Thoracic aorta (tissue), 2 donors: ENCODE measurements at regions not wholly inside any gene's neighbourhood (a gene's known extent, or its start where the extent isn't known, plus 50 kb on each side); places are given as distances from the start of the nearest gene placed in this dataset.

ENCODE experiments used
- ATAC-seq: fragments of 150-250 bp; one replicate; pipeline ENCODE4 v1.8.0; 2017; ENCODE audit warnings: low read depth; ENCODE audit not compliant: insufficient number of reproducible peaks, low FRiP score
- DNase-seq: peaks from one replicate; pipeline ENCODE4 v3.0.0-alpha.2; 2020; ENCODE audit warnings: low spot score
- H3K27ac ChIP-seq, 2 donors: fragments of 200-600 bp; sonication (generic); 1 replicate in 1 of 2; 2 replicates in 1 of 2; pipeline ENCODE4 v1.5.1; 2016; ENCODE audit warnings: mild to moderate bottlenecking in 2 of 2, moderate library complexity in 2 of 2
- H3K27me3 ChIP-seq: fragments of 200-600 bp; sonication (generic); replicated peaks from 2 replicates; pipeline ENCODE4 v1.6.0; 2016; ENCODE audit warnings: mild to moderate bottlenecking; ENCODE audit not compliant: insufficient read depth
- H3K36me3 ChIP-seq: fragments of 200-600 bp; sonication (generic); one replicate; pipeline ENCODE4 v1.5.1; 2016
- H3K4me1 ChIP-seq, 2 donors: fragments of 200-600 bp; sonication (generic); 1 replicate in 1 of 2; 2 replicates in 1 of 2; pipeline versions ENCODE4 v1.5.1 to v1.6.0; 2016; ENCODE audit warnings: low read depth in 2 of 2, mild to moderate bottlenecking in 1 of 2; ENCODE audit not compliant: control insufficient read depth in 1 of 2
- H3K4me3 ChIP-seq: fragments of 200-600 bp; sonication (generic); 2 replicates; pipeline ENCODE4 v1.5.1; 2016; ENCODE audit warnings: mild to moderate bottlenecking
- H3K9me3 ChIP-seq: fragments of 200-600 bp; sonication (generic); 2 replicates; pipeline ENCODE4 v1.5.1; 2016
- CTCF ChIP-seq: fragments of 200-600 bp; sonication (generic); IDR thresholded peaks from one replicate; pipeline ENCODE4 v1.5.1; 2019; ENCODE audit warnings: antibody characterized with exemption

DNA sequence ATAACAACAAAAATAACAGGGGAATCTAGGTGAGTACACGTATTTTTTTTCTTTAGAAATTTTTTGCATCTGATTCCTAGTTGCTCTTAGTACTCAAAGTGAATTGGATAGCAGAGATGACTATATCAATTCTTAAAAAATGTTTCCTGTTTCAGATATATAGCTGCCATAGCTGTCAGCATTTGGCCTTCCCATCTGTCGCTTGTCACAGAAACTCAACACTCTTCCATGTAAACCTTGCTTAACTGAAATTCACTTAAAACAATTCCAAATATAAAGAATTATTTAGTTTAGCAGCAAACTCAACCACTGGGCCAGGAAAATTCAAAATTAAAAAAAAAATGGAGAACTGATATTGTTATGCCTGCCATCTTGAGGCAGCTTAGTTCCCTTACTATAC, 807.5 kb downstream of the IGSF11 start:
- no peak for TF ChIP-seq CTCF
- H3K4me3 ChIP-seq = no peak overlapping the region
- H3K4me1 ChIP-seq = no peaks in the 10 kb centered on the region
- no peaks in the 10 kb centered on the region for H3K27me3 ChIP-seq
- no peaks in the 10 kb centered on the region for H3K9me3 ChIP-seq
- H3K36me3 ChIP-seq = no peaks in the 10 kb centered on the region
- ATAC-seq = no peak
- H3K27ac ChIP-seq = no peak overlapping the region
- no peak for DNase-seq

DNA sequence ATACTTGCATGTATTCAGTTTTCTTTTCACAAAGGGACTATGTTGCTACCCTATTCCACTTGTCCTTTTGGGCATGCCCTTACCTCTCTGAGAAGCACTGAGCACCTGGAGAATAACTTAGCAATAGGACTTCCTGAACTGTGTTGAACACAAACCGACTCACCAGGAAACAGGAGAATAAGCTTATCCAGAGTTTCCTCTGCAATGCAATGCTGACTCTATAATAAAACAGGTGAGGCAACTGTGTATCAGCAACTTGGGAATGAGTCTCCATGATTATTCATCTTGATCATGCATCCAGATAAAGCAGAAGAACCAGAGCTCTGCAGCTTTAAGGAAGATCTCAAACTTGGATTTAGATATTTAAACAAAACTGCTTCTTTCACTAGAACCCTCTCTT, 806.5 kb downstream of the IGSF11 start:
- TF ChIP-seq CTCF = no peak
- DNase-seq (no peak), ATAC-seq (no peak)
- H3K36me3 ChIP-seq = no peaks in the 10 kb centered on the region
- no peaks in the 10 kb centered on the region for H3K9me3 ChIP-seq
- no peak overlapping the region for H3K4me3 ChIP-seq
- no peaks in the 10 kb centered on the region for H3K27me3 ChIP-seq
- no peaks in the 10 kb centered on the region for H3K4me1 ChIP-seq
- H3K27ac ChIP-seq = no peak overlapping the region

DNA sequence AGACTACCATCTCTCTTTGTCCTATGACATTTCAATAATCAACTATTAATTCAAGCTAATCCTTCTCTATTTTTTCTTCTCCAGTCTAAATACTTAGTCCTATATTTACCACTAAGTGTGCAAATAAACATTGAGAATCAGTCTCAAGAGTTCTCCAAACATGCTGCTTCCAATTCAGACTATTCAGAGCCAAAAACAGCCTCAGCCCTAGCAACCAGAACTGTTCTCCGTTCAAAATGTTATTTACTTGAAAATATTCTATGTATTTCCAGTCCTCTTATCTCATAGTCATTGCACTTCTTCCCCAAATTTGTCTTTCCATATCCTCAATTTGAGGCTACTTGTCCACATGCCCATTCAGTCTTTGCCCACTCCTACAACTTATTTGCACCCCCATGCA, 805.5 kb downstream of the IGSF11 start:
- Histone ChIP-seq H3K9me3 (no peaks in the 10 kb centered on the region), H3K27me3 (no peaks in the 10 kb centered on the region), H3K4me3 (no peak overlapping the region), H3K27ac (no peak overlapping the region), H3K4me1 (no peaks in the 10 kb centered on the region), H3K36me3 (no peaks in the 10 kb centered on the region)
- DNase-seq (no peak), ATAC-seq (no peak)
- TF ChIP-seq CTCF = no peak

DNA sequence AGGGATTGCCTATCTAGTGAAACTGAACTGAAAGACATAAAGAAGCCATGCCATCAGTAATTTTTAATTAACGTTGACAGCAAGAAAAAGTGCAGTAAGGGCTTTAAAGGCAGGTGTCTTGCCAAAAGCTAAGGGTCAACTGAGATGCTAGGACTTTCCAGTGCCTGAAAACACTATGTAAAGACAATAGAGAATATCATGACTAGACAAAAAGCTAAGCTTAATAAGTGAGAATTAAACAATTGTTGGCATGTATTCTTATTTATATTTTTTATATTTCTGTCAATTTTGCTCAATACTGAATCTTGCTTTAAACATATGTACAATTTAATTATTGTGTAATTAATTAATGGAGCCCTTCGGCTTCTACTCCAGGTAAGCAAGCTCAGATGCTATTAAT, 803.1 kb downstream of the IGSF11 start:
- Histone ChIP-seq H3K4me1 (no peaks in the 10 kb centered on the region), H3K27me3 (no peaks in the 10 kb centered on the region), H3K36me3 (no peaks in the 10 kb centered on the region), H3K9me3 (no peaks in the 10 kb centered on the region), H3K4me3 (no peak overlapping the region), H3K27ac (no peak overlapping the region)
- no peak for TF ChIP-seq CTCF
- DNase-seq = no peak
- no peak for ATAC-seq

DNA sequence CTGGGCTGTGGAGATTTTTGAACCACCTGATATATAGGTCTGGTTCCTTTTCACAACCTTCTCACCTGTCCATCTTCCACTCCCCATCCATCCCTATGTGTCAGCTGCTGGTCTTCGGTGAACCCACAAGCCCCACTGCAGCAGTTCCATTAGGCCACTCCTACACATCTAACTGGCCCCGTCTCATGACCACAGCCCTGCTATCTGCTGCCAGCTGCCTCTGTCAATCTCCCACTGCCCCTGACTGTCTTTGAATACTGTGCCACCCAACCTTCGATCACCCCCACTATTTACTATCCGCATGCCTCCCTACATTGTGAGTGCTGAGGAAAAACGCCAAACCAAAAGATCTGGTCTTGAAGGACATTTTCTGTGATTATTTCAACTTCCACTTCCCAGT, 795.4 kb downstream of the IGSF11 start:
- ATAC-seq (no peak), DNase-seq (no peak)
- Histone ChIP-seq H3K4me1 (no peaks in the 10 kb centered on the region), H3K27me3 (no peaks in the 10 kb centered on the region), H3K9me3 (no peaks in the 10 kb centered on the region), H3K36me3 (no peaks in the 10 kb centered on the region), H3K27ac (no peak overlapping the region), H3K4me3 (no peak overlapping the region)
- no peak for TF ChIP-seq CTCF
